NB4 (cell line): ENCODE measurements at regions not wholly inside any gene's neighbourhood (a gene's known extent, or its start where the extent isn't known, plus 50 kb on each side); places are given as distances from the start of the nearest gene placed in this dataset.

Source experiments
- DNase-seq: peaks from one replicate; pipeline ENCODE4 v3.0.0; 2010; ENCODE audit warnings: low read depth
- H3K4me3 ChIP-seq: one replicate; pipeline ENCODE4 v1.5.1; 2011; ENCODE audit warnings: mild to moderate bottlenecking, low read depth, low read length, moderate library complexity
- CTCF ChIP-seq: IDR thresholded peaks from one replicate; pipeline ENCODE4 v1.5.1; 2012; ENCODE audit warnings: low read depth, low read length
- MAX ChIP-seq: IDR thresholded peaks from 2 replicates; pipeline ENCODE4 v1.6.1; 2011; ENCODE audit warnings: low read depth, low read length
- MYC ChIP-seq: IDR thresholded peaks from 2 replicates; pipeline ENCODE4 v1.6.1; 2011; ENCODE audit warnings: low read depth, low read length
- POLR2A ChIP-seq: IDR thresholded peaks from 2 replicates; pipeline ENCODE4 v1.6.1; 2011; ENCODE audit warnings: mild to moderate bottlenecking; ENCODE audit not compliant: insufficient read length; ENCODE audit errors: extremely low read depth

GRCh38 chr4:180103794-180104193 lies 2139.4 kb upstream of the TENM3 start:
- no peak for TF ChIP-seq POLR2A
- TF ChIP-seq MAX: no peak
- no peak for TF ChIP-seq MYC
- no peak for TF ChIP-seq CTCF
- no peak for DNase-seq
- no peak overlapping the region for H3K4me3 ChIP-seq

GRCh38 chr4:180105362-180105761 lies 2137.8 kb upstream of the TENM3 start:
- H3K4me3 ChIP-seq: no peak overlapping the region
- DNase-seq: no peak
- TF ChIP-seq MYC: no peak

GRCh38 chr4:180106122-180106521 lies 2137.1 kb upstream of the TENM3 start:
- DNase-seq: no peak
- TF ChIP-seq POLR2A (no peak), MAX (no peak), MYC (no peak), CTCF (no peak)
- no peak overlapping the region for H3K4me3 ChIP-seq

GRCh38 chr4:180106997-180107396 lies 2136.2 kb upstream of the TENM3 start:
- no peak for DNase-seq
- TF ChIP-seq MYC: no peak
- no peak for TF ChIP-seq MAX
- no peak for TF ChIP-seq CTCF
- TF ChIP-seq POLR2A: no peak
- H3K4me3 ChIP-seq: no peak overlapping the region

- DNase-seq: no peak
- H3K4me3 ChIP-seq: no peak overlapping the region
- no peak for TF ChIP-seq POLR2A
- TF ChIP-seq MYC: no peak
- TF ChIP-seq CTCF: no peak
- no peak for TF ChIP-seq MAX
These were observed 2126.4 kb upstream of the TENM3 start for GRCh38 chr4:180116840-180117239.

- no peak for DNase-seq
- TF ChIP-seq MAX (no peak), POLR2A (no peak), MYC (no peak), CTCF (no peak)
- no peak overlapping the region for H3K4me3 ChIP-seq
These were observed 2123.1 kb upstream of the TENM3 start for GRCh38 chr4:180120068-180120467.
